GM04503 (cell line): ENCODE measurements at regions not wholly inside any gene's neighbourhood (a gene's known extent, or its start where the extent isn't known, plus 50 kb on each side); places are given as distances from the start of the nearest gene placed in this dataset.
"Not testable (repeated sequence)": the region's sequence is repeated elsewhere in the genome, so short reads cannot be mapped to it uniquely, and the experiment has no call there.

ENCODE experiments used
- DNase-seq: peaks from one replicate; pipeline ENCODE4 v3.0.0-alpha.2; 2012; ENCODE audit warnings: low read depth

DNA sequence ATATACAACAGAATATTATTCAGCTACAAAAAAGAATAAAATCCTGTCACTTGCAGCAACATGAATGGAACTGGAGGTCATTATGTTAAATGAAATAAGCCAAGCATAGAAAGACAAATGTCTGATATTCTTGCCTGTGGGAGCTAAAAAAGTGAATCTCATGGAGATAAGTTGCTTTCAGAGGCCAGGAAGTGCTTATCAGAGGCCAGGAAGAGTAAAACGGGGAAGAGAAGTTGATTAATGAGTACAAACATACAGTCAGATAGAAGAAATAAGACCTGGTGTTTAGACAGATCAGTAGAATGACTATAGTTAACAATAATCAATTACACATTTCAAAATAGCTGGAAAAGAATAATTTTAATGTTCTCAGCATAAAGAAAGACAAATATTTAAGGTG is 54.4 kb upstream of the CPHXL start:
- no peak for DNase-seq

DNA sequence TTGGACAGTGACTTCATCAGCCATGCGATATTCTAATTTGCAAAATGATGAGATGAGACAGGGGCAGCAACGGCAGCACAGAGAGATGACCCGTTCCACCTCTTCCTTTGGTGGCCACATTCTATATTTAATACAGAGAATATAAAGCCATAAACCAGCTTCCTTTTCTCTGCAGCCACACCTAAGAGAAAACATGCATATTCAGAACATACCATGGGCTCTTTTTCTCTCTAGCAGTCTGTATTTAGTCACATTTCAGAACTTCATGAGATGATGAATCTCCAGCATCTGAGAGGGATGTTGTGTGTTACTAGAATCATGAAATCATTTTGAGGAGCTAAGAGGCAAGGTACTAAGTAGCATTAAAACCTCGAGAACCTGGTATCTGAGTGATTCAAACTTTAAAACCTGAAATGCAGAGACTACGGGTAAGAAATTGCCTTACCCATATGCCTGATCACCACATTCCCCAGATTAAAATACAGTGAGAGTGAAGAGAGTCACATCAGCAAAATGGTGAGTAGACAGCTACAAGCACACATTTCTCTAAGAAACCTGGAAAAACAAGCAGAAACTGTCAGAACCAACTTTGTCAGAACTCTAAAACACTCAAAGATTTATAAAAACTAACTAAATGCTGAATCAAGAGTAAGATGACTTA is 55.5 kb upstream of the CPHXL start:
- DNase-seq, result no peak

DNA sequence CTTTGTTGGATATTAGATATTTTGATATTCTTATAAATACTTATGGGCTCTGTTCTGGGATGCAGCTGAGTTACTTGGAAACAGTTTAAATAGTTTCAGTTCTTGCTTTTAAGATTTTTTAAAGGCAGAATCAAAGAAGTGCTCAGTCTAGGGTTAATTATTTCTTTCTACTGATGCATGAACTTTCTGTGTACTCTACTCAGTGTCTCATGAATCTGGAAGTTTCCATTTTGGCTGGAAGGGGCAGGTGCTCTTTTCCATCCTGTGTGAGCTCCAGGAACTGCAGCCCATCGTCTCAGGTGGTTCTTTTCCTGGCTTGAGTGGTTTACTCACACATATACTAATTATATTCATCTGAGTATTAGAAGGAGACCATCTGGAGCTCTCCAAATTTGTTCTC is 61.1 kb upstream of the CPHXL start:
- no peak for DNase-seq

- DNase-seq, result peak; percentile 9
These were observed 62.9 kb upstream of the CPHXL start for GRCh38 chr16:75789237-75789636.

GRCh38 chr16:75792771-75793492 is 66.6 kb upstream of the CPHXL start:
- DNase-seq, result no peak

GRCh38 chr16:75793641-75794040 is 67.4 kb upstream of the CPHXL start:
- no peak for DNase-seq

- no peak for DNase-seq
These were observed 68.1 kb upstream of the CPHXL start for GRCh38 chr16:75794426-75794825.

GRCh38 chr16:75798714-75799113 is 72.4 kb upstream of the CPHXL start:
- no peak for DNase-seq

DNA sequence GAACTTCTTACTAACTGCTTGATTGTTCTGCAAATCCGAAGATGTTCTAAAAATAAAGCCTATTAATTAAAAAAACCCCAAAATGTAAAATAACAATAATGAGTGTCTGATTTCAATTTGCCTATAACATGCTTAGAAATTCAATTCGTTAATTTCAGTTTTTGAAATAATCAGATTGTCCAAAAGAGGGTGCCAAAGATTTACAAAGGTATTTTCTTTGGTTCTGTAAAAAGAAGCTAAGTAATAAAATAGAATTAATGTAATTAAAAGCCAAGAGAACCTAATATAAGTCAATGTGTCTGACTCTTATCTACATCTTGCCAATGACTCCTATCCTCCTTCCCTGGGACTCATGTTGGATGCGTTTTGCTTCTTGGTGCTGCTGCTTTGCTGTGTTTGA is 75.0 kb upstream of the CPHXL start:
- no peak for DNase-seq

DNA sequence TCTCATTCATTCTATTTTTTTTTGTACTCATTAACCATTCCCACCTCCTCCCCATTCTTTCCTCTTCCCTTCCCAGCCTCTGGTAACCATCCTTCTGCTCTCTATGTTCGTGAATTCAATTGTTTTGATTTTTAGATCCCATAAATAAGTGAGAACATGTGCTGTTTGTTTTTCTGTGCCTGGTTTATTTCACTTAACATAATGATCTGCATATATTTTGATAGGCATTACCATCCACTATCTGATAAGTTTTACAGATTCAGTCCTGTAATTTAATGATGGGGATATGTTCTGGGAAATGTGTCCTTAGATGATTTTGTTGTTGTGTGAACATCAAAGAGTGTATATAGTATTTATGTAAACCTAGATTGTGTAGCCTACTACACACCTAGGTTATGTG is 77.5 kb upstream of the CPHXL start:
- DNase-seq, result no peak

DNA sequence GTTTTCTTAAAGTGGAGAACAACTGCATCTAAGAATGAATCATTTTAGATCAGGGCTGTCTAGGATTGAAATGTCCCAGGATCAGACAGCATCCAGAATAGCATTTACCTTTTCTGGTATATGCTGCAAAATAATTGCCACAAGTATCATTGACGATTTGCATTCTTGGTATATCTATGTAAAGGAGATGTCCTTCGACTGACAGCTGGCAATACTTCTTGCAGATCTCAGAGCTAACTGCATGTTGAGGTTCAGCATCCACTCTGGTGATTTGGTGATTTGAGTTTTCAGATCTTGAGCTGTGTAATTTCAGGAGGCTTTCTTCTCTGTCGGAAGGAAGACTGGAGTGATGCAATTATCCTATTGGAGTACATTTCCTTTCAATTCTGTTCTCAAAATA is 78.1 kb upstream of the CPHXL start:
- DNase-seq, result no peak

GRCh38 chr16:75805946-75806345 is 79.7 kb upstream of the CPHXL start:
- no peak for DNase-seq

DNA sequence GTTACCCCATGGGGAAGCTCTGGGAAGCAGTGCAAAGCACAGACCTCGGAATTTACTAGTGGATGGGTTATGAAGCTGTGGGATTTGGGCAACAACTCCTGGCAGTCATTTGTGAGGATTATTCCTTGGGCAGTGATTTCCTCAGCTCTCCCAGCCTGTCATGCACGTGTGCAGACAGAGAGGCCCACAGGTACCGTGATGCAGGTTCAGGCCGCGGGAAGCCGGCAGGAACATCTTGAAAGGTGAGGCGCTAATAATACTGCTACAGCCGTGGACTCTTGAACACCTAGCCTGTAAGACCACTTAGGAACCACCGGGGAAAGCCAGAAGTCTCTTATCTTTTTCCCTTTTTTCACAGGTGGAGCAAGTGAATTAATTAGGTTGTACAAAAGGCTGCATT is 80.2 kb upstream of the CPHXL start:
- DNase-seq, result no peak

- DNase-seq, result no peak
These were observed 84.1 kb upstream of the CPHXL start for GRCh38 chr16:75810342-75810741.

GRCh38 chr16:75811020-75811634 is 84.8 kb upstream of the CPHXL start:
- DNase-seq, result no peak

- no peak for DNase-seq
These were observed 92.2 kb upstream of the CPHXL start for GRCh38 chr16:75818491-75818890.

GRCh38 chr16:75820672-75821071 is 94.4 kb upstream of the CPHXL start:
- DNase-seq, result no peak

- no peak for DNase-seq
These were observed 94.8 kb upstream of the CPHXL start for GRCh38 chr16:75821117-75821516.

- not testable (repeated sequence) for DNase-seq
These were observed 99.5 kb upstream of the CPHXL start for GRCh38 chr16:75825750-75826149.

GRCh38 chr16:75827372-75828038 is 101.2 kb upstream of the CPHXL start:
- DNase-seq, result not testable (repeated sequence)

DNA sequence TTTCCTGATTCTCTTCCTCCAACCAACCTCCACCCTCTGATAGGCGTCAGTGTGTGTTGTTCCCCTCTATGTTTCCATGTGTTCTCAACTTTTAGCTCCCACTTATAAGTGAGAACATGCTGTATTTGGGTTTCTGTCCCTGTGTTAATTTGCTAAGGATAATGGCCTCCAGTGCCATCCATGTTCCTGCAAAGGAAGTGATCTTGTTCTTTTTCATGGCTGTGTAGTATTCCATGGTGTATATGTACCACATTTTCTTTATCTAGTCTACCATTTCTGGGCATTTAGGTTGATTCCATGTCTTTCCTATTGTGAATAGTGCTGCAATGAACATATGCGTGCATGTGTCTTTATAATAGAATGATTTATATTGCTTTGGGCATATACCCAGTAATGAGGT is 107.1 kb upstream of the CPHXL start:
- DNase-seq, result not testable (repeated sequence)

GRCh38 chr16:75836347-75837010 is 110.2 kb upstream of the CPHXL start:
- DNase-seq, result no peak
